ENCODE measurements at regions not wholly inside any gene's neighbourhood (a gene's known extent, or its start where the extent isn't known, plus 50 kb on each side); places are given as distances from the start of the nearest gene placed in this dataset.

DNA sequence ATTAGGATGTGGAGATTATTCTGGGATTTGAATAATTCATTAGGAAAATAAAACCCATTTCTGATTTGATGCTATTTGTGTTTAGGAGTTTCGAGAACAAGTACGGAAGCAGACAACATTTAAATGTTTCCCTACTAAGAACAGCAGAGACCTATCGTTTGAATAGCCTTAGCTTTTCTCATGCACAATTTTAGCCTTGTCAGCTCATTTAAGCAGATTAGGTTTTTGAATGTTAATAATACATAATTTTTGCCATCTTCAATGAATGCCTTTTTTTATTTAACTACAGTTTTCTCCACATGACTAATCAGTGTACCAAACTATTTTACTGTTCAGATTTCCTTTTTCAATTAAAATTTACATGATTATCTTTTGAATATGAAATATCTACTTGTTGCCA is 592.0 kb downstream of the BCKDHB start:
- TF ChIP-seq, protein P1, sequence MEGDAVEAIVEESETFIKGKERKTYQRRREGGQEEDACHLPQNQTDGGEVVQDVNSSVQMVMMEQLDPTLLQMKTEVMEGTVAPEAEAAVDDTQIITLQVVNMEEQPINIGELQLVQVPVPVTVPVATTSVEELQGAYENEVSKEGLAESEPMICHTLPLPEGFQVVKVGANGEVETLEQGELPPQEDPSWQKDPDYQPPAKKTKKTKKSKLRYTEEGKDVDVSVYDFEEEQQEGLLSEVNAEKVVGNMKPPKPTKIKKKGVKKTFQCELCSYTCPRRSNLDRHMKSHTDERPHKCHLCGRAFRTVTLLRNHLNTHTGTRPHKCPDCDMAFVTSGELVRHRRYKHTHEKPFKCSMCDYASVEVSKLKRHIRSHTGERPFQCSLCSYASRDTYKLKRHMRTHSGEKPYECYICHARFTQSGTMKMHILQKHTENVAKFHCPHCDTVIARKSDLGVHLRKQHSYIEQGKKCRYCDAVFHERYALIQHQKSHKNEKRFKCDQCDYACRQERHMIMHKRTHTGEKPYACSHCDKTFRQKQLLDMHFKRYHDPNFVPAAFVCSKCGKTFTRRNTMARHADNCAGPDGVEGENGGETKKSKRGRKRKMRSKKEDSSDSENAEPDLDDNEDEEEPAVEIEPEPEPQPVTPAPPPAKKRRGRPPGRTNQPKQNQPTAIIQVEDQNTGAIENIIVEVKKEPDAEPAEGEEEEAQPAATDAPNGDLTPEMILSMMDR (IDR thresholded peaks at IDR 0.05) = no peak
- DNase-seq (ENCODE audit: low spot score) = no peak
- ATAC-seq (ENCODE audit: low FRiP score) = no peak

DNA sequence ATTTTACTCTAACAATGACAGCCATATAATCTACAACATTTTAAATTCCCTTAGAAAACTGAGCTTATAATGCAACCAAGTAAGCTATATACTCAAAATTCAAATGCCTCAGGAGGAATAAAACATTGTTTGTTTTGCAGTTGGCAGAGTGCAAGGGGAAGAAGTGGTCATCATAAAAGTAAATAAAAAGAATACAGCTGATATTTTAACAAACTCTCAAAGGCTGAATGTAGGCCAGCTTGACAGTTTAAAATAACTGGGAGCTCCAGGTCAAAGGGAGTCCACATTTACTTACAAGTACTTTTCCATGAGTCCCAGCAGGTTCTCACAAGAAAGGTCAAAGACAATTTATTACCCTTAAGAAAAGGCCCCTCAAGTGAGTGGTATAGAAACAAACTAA is 589.8 kb downstream of the BCKDHB start:
- no peak for ATAC-seq (ENCODE audit: low FRiP score)

DNA sequence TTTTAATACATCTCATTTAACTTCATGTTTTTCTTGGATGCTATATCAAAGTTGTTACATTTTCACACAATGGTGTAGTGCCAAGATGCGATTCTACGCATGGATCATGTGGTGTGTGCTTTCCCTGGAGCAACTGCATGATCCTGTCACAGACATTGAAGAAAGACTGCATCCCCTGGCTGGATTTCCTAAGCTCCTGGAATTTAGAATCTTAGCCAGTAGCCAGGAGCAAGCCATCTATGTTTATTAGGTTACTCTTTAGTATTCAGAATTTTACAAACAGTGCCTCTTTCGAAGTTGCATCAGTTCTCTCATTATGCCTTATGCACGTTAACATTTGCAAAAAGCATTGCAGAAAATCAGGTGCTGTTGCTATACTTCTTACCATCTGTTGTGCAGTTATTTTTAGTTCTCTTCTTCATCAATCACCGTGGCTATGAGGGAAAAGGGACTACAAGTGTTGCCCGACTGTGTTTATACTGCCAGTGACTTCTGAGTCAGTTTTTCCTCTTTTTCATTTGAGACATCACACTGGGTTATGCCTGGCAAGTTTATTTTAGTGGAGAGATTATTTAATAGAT is 584.2 kb downstream of the BCKDHB start:
- ATAC-seq (ENCODE audit: low FRiP score) = no peak
- TF ChIP-seq, protein P1 (IDR thresholded peaks at IDR 0.05) = no peak
- no peak for DNase-seq (ENCODE audit: low spot score)

More for the DNA sequence above, 589.8 kb downstream of the BCKDHB start:
- TF ChIP-seq, protein P1 (IDR thresholded peaks at IDR 0.05) = no peak
- no peak for DNase-seq (ENCODE audit: low spot score)

DNA sequence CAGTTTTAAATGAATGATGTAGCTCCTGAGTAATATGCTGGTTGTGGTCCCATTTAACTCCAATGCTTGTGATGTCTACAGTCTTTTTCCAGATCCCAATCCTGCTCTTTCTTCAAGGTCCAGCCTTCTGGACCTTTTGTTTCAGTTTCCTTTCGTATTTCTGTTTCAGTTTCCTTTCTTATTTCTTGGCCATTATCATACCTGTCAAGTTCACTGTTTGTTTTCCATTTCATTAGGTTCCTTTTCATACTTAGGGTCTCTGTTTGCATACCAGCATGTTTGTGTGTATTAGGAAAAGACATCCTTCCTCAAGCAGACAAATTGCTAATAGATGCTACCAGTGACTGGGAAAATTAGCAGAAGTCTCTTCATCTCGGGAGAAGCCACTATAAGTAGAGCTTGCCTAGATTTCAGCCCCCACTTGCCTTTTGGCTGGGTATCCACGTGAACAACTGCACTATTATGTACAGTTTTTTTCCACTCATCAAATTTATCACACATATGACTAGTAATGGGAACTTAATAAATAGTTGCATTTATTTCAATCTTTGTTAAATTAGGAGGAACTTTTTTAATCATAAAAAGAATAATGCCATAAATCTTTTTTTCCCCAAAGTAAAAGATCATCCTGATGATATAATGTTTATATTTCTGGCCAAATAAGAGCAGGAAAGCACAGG is 583.4 kb downstream of the BCKDHB start:
- DNase-seq (ENCODE audit: low spot score) (no peak), ATAC-seq (ENCODE audit: low FRiP score) (no peak)
- TF ChIP-seq, protein P1 (IDR thresholded peaks at IDR 0.05) = no peak

DNA sequence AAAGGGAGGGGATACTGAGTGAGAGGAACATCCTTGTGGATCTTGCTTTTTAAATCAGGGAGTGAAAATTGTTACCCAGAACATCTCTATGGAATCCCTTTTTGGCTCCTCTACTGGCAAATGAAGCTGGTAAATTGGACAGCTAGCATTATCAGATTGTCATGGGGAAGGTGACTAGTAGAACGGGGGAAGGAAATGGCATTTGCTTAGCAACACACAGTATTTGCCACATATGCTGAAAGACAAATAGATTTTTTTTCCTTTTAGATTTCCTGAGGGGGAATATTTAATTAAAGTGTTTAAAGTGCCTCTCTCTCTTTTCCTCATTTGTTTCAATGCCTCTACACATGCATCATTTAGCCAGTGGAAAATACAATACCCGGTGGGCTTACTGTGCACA is 573.5 kb downstream of the BCKDHB start:
- ATAC-seq (ENCODE audit: low FRiP score) (no peak), DNase-seq (ENCODE audit: low spot score) (no peak)
- TF ChIP-seq, protein P1 (IDR thresholded peaks at IDR 0.05) = no peak

DNA sequence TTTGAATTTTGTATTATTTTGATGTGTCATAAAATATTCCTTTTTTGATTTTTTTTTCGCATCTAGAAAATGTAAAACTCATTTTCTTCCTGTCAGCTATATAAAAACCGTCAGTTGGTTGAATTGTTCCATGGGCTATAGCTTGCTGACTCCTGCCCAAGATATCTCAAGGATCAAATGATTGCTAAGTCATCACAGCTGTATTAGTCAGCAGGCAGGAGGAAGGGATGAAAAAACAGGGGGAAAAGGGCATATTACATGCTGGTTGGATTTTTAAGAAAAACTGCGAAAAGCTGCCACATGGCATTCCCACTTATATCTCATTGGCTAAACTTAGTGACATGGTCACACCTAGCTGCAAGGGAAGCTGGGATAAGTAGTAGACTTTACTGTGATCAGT is 569.9 kb downstream of the BCKDHB start:
- ATAC-seq (ENCODE audit: low FRiP score) (no peak), DNase-seq (ENCODE audit: low spot score) (no peak)
- TF ChIP-seq, protein P1 (IDR thresholded peaks at IDR 0.05) = no peak

DNA sequence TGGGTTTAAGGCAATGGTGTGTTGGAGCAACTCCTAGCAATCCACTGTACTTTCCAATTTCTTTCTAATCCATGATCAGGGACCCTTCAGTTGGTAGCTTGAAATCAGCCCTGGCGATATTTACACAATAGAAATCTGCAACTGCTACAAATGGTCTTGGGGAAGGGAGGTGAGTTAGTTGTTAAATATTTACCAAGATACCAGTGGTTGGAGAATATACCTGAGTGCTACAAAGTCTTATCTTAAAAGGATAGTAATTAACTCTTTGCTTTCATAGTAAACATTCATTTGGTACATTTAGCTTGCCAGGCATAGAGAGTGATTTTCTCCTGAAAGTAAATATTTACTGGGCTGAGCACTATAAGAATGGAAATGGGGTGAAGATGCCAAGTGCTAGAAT is 568.2 kb downstream of the BCKDHB start:
- ATAC-seq (ENCODE audit: low FRiP score) (no peak), DNase-seq (ENCODE audit: low spot score) (no peak)
- TF ChIP-seq, protein P1 (IDR thresholded peaks at IDR 0.05) = no peak
